ENCODE measurements at regions not wholly inside any gene's neighbourhood (a gene's known extent, or its start where the extent isn't known, plus 50 kb on each side); places are given as distances from the start of the nearest gene placed in this dataset.

GRCh38 chr5:117892360-117892759, 1096.0 kb downstream of the DTWD2 start:
- no peak overlapping the region for H3K27ac Mint-ChIP-seq (ENCODE audit: unreplicated experiment)
- no peak for DNase-seq (ENCODE audit: low read depth, low spot score)
- H3K9me3 Mint-ChIP-seq = peaks cover 2% of the 10 kb centered on the region
- no peaks in the 10 kb centered on the region for H3K27me3 Mint-ChIP-seq (ENCODE audit: low read depth)
- peaks cover 15% of the 10 kb centered on the region for H3K4me1 Mint-ChIP-seq
- TF ChIP-seq, protein P1, sequence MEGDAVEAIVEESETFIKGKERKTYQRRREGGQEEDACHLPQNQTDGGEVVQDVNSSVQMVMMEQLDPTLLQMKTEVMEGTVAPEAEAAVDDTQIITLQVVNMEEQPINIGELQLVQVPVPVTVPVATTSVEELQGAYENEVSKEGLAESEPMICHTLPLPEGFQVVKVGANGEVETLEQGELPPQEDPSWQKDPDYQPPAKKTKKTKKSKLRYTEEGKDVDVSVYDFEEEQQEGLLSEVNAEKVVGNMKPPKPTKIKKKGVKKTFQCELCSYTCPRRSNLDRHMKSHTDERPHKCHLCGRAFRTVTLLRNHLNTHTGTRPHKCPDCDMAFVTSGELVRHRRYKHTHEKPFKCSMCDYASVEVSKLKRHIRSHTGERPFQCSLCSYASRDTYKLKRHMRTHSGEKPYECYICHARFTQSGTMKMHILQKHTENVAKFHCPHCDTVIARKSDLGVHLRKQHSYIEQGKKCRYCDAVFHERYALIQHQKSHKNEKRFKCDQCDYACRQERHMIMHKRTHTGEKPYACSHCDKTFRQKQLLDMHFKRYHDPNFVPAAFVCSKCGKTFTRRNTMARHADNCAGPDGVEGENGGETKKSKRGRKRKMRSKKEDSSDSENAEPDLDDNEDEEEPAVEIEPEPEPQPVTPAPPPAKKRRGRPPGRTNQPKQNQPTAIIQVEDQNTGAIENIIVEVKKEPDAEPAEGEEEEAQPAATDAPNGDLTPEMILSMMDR (conservative IDR thresholded peaks at IDR 0.05) = no peak
- H3K4me3 Mint-ChIP-seq = no peak overlapping the region
- no peaks in the 10 kb centered on the region for H3K36me3 Mint-ChIP-seq (ENCODE audit: low read depth)

DNA sequence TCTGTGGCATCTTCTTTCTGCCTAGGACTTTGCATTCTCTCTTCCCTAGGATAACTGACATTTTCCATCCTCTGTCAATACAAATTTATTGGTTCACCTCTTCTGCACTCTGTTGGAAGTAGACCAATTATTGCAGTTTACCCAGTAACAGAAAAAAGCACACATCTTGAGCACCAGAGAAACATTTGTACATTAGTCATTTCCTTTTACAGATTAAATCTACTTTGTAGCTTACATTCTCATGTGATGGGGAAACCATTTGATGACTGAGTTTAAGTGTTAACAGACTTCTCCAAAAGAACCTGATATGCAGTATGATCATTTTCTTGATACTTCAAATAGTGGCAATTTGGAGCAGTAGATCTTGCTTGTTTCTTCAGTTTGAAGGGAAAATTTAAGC, 1098.8 kb downstream of the DTWD2 start:
- Mint-ChIP-seq H3K4me3 (no peak overlapping the region), H3K27ac (ENCODE audit: unreplicated experiment) (no peak overlapping the region), H3K27me3 (ENCODE audit: low read depth) (no peaks in the 10 kb centered on the region), H3K4me1 (peaks cover 15% of the 10 kb centered on the region), H3K9me3 (peaks cover 2% of the 10 kb centered on the region), H3K36me3 (ENCODE audit: low read depth) (no peaks in the 10 kb centered on the region)
- DNase-seq (ENCODE audit: low read depth, low spot score) = no peak
- TF ChIP-seq, protein P1 (conservative IDR thresholded peaks at IDR 0.05) = no peak

GRCh38 chr5:117888688-117889087, 1099.7 kb downstream of the DTWD2 start:
- Mint-ChIP-seq H3K9me3 (peaks cover 2% of the 10 kb centered on the region), H3K27me3 (ENCODE audit: low read depth) (no peaks in the 10 kb centered on the region), H3K4me3 (no peak overlapping the region), H3K4me1 (peaks cover 15% of the 10 kb centered on the region), H3K36me3 (ENCODE audit: low read depth) (no peaks in the 10 kb centered on the region), H3K27ac (ENCODE audit: unreplicated experiment) (no peak overlapping the region)
- no peak for DNase-seq (ENCODE audit: low read depth, low spot score)
- TF ChIP-seq, protein P1 (conservative IDR thresholded peaks at IDR 0.05) = no peak

- H3K36me3 Mint-ChIP-seq (ENCODE audit: low read depth) = no peaks in the 10 kb centered on the region
- H3K9me3 Mint-ChIP-seq = peaks cover 6% of the 10 kb centered on the region
- H3K27me3 Mint-ChIP-seq (ENCODE audit: low read depth) = no peaks in the 10 kb centered on the region
- no peak overlapping the region for H3K4me3 Mint-ChIP-seq
- DNase-seq (ENCODE audit: low read depth, low spot score) = no peak
- no peak overlapping the region for H3K27ac Mint-ChIP-seq (ENCODE audit: unreplicated experiment)
- TF ChIP-seq, protein P1 (conservative IDR thresholded peaks at IDR 0.05) = no peak
- H3K4me1 Mint-ChIP-seq = peaks cover 17% of the 10 kb centered on the region
Measured at GRCh38 chr5:117881426-117882230, 1106.7 kb downstream of the DTWD2 start.

DNA sequence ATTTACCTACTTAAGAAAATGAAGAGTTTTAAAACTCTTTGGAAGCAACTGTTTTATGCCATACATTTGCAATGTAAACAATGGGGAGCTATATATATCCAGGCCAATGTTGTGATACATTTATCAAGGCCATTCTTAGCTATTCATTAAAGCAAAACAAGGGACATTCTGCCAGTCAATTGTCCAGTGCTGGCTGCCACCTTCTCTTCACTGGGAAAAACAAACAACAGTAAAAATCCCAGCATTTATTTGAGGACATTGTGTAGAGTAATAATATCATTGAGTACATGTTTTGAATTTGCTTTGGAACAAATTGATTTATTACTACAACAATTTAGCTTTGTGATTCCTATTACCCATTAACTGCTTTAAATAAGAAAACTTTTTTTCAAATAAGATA, 1107.4 kb downstream of the DTWD2 start:
- Mint-ChIP-seq H3K36me3 (ENCODE audit: low read depth) (no peaks in the 10 kb centered on the region), H3K4me1 (peaks cover 17% of the 10 kb centered on the region), H3K27ac (ENCODE audit: unreplicated experiment) (no peak overlapping the region), H3K9me3 (peaks cover 6% of the 10 kb centered on the region), H3K4me3 (no peak overlapping the region), H3K27me3 (ENCODE audit: low read depth) (no peaks in the 10 kb centered on the region)
- no peak for DNase-seq (ENCODE audit: low read depth, low spot score)
- TF ChIP-seq, protein P1 (conservative IDR thresholded peaks at IDR 0.05) = no peak

Measured in neural crest cell (in vitro differentiated cells).